ENCODE measurements at regions not wholly inside any gene's neighbourhood (a gene's known extent, or its start where the extent isn't known, plus 50 kb on each side); places are given as distances from the start of the nearest gene placed in this dataset.

DNA sequence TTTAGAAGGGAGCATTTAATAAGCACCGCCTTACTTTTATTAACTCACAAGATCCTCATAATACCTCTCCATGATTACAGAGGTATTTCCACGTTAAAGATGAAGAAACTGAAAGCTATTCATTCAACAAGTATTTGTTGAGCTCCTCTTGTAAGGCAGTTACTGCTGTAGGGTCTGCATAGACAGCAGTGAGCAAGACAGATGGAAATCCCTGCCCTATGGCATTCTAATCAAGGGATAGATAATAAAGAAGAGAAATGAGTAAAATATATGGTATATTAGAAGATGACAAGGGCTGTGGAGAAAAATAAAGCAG, 77.8 kb upstream of the CTNNBL1 start:
- TF ChIP-seq, protein P1, sequence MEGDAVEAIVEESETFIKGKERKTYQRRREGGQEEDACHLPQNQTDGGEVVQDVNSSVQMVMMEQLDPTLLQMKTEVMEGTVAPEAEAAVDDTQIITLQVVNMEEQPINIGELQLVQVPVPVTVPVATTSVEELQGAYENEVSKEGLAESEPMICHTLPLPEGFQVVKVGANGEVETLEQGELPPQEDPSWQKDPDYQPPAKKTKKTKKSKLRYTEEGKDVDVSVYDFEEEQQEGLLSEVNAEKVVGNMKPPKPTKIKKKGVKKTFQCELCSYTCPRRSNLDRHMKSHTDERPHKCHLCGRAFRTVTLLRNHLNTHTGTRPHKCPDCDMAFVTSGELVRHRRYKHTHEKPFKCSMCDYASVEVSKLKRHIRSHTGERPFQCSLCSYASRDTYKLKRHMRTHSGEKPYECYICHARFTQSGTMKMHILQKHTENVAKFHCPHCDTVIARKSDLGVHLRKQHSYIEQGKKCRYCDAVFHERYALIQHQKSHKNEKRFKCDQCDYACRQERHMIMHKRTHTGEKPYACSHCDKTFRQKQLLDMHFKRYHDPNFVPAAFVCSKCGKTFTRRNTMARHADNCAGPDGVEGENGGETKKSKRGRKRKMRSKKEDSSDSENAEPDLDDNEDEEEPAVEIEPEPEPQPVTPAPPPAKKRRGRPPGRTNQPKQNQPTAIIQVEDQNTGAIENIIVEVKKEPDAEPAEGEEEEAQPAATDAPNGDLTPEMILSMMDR (IDR thresholded peaks at IDR 0.05; ENCODE audit: poor library complexity), result no peak
- no peak for TF ChIP-seq EZH2 (IDR thresholded peaks at IDR 0.05; ENCODE audit: borderline replicate concordance)
- no peak for TF ChIP-seq EZH2phosphoT487 (IDR thresholded peaks at IDR 0.05; ENCODE audit: low read depth, severe bottlenecking, unreplicated experiment)
